Spleen (tissue), 11 donors: ENCODE measurements at regions not wholly inside any gene's neighbourhood (a gene's known extent, or its start where the extent isn't known, plus 50 kb on each side); places are given as distances from the start of the nearest gene placed in this dataset.
A peak's percentile ranks its signal among the peaks of the same experiment; 100 is the strongest.

Source experiments
- DNase-seq: peaks from one replicate; pipeline ENCODE4 v3.0.0-alpha.2; 2020
- H3K27ac ChIP-seq, 8 donors: fragments of 200-600 bp; sonication (generic) in 7 of 8; 1 replicate in 4 of 8; 2 replicates in 4 of 8; pipeline versions ENCODE4 v1.5.0 to v1.8.0; 2016 to 2021; ENCODE audit warnings: inconsistent platforms in 4 of 8, mild to moderate bottlenecking in 4 of 8, moderate library complexity in 1 of 8
- H3K27me3 ChIP-seq, 7 donors: fragments of 200-600 bp; sonication (generic) in 6 of 7; replicated peaks in 1 of 7; 1 replicate in 4 of 7; 2 replicates in 3 of 7; pipeline versions ENCODE4 v1.5.0 to v1.8.0; 2016 to 2021; ENCODE audit warnings: inconsistent platforms in 3 of 7, mild to moderate bottlenecking in 1 of 7
- H3K36me3 ChIP-seq, 6 donors: fragments of 200-600 bp; sonication (generic) in 5 of 6; 1 replicate in 4 of 6; 2 replicates in 2 of 6; pipeline versions ENCODE4 v1.5.0 to v1.8.0; 2016 to 2021; ENCODE audit warnings: inconsistent platforms in 2 of 6
- H3K4me1 ChIP-seq, 6 donors: fragments of 200-600 bp; sonication (generic) in 5 of 6; 1 replicate in 3 of 6; 2 replicates in 3 of 6; pipeline versions ENCODE4 v1.5.0 to v1.8.0; 2016 to 2021; ENCODE audit warnings: inconsistent platforms in 3 of 6
- H3K4me3 ChIP-seq, 8 donors: fragments of 200-600 bp; sonication (generic) in 7 of 8; 1 replicate in 4 of 8; 2 replicates in 4 of 8; pipeline versions ENCODE4 v1.5.0 to v1.8.0; 2016 to 2021; ENCODE audit warnings: inconsistent platforms in 4 of 8, mild to moderate bottlenecking in 4 of 8, moderate library complexity in 2 of 8
- H3K9me3 ChIP-seq, 8 donors: fragments of 200-600 bp; sonication (generic) in 7 of 8; 1 replicate in 4 of 8; 2 replicates in 4 of 8; pipeline versions ENCODE4 v1.5.0 to v1.8.0; 2016 to 2021; ENCODE audit warnings: inconsistent platforms in 4 of 8
- POLR2A ChIP-seq, 3 donors: fragments of 450-650 bp; IDR thresholded peaks; one replicate each; pipeline ENCODE4 v1.5.1; 2017; ENCODE audit warnings: antibody characterized with exemption in 3 of 3, mild to moderate bottlenecking in 1 of 3
- POLR2AphosphoS5 ChIP-seq, 3 donors: sonication (generic); formaldehyde crosslinking; IDR thresholded peaks; one replicate each; pipeline ENCODE4 v1.5.1; 2017; ENCODE audit warnings: antibody characterized with exemption in 3 of 3
- WGBS, 5 donors: extraction: QIAGEN DNeasy Blood & Tissue Kit in 3 of 5; methylation state at CpG; one replicate each; pipeline versions ENCODE4 v1.1.5 to v1.1.7; 2013 to 2018; 5-methylcytosine and 5-hydroxymethylcytosine counted together
- intact Hi-C: fragments of 100-400 bp; cut with DNase I; formaldehyde crosslinking; loops from one replicate; pipeline ENCODE4 v1.15.0; 2023; ENCODE audit warnings: low total_unique reads
- TF ChIP-seq, protein P1 (sequence below), 11 experiments: fragments of 200-600 bp in 7 of 11; fragments of 450-650 bp in 4 of 11; sonication (generic) in 4 of 11; IDR thresholded peaks in 8 of 11; conservative IDR thresholded peaks in 3 of 11; 1 replicate in 7 of 11; 2 replicates in 4 of 11; pipeline versions ENCODE4 v1.4.0 to v1.8.0; 2016 to 2021; ENCODE audit warnings: antibody characterized with exemption in 11 of 11, inconsistent platforms in 4 of 11, mild to moderate bottlenecking in 1 of 11
- donor health status: healthy with polysubstance abuse.
- donor health status: DM: no; HTN: no; CAD: no; lungs with moderate emphysema.
- donor health status: DM: no; HTN: no; CAD: no.
- donor health status: Bipolar disorder and iron deficiency.
- donor health status: healthy.
- donor health status: DM: no; HTN: no; CAD: no.
- donor health status: DM: yes; HTN: yes; CAD: no.

DNA sequence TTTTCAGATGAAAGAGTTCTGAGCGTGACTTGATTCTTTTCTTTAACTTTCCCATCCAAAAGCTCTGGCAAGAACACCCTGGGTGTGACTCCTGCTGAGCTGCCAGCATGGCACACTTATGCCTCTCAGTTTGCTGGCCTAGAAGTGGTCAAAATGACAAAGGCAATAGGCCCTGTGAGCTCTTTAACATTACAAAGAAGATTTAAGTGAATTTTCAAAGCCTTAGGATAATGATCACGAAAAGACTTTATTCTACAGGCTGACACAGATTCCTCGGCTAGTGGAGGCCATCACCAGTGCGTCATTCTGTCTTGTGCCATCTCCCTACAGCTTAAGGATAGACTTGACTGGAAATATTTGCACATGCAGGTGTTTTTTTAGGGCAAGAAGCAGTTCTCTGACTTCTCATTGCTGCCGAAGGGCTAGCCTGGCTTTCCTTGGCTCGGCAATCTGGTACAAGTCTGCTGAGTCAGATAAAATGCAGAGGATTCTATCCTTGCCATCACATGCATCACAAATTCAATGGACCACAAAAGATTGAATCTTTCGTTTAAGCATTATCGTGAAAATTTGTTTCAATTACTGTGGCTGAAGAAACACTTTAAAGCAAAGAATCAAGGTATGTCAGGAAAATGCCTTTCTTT is 311.5 kb downstream of the COX7C start:
- 65 to 79% (median 74%) methylated on average over 8 of the region's 8 CpGs for WGBS, 5 donors
- intact Hi-C loops: no loop called here

DNA sequence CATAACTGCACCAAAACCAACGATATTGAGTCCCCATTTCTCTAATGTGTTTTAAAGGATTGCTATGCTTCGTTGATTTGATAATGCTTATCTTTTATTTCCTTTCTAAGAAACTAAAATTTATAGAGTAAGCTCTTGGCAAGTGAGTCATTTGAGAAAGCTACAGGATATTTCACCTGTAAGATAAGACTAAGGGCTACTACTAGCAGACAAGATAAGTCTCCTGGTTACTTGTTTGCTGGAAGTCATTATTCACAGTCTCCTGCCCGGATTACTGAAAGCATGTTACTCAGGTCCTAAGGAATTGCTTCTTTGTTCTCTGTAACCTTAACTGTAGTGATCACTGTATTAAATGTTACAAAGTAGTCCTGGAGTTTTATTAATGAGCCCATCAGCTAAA is 315.9 kb upstream of the RASA1 start:
- DNase-seq: no peak
- intact Hi-C loops: no loop called here
- Histone ChIP-seq H3K27ac (no peak overlapping the region), H3K4me3 (no peak overlapping the region), H3K4me1 (no peaks in the 10 kb centered on the region), H3K9me3 (no peaks in the 10 kb centered on the region), H3K27me3 (peaks cover 0 to 9% (median 0%) of the 10 kb centered on the region in 7 donors), H3K36me3 (no peaks in the 10 kb centered on the region)
- 70 to 83% (median 79%) methylated on average over 3 of the region's 3 CpGs for WGBS, 5 donors
- TF ChIP-seq, protein P1, sequence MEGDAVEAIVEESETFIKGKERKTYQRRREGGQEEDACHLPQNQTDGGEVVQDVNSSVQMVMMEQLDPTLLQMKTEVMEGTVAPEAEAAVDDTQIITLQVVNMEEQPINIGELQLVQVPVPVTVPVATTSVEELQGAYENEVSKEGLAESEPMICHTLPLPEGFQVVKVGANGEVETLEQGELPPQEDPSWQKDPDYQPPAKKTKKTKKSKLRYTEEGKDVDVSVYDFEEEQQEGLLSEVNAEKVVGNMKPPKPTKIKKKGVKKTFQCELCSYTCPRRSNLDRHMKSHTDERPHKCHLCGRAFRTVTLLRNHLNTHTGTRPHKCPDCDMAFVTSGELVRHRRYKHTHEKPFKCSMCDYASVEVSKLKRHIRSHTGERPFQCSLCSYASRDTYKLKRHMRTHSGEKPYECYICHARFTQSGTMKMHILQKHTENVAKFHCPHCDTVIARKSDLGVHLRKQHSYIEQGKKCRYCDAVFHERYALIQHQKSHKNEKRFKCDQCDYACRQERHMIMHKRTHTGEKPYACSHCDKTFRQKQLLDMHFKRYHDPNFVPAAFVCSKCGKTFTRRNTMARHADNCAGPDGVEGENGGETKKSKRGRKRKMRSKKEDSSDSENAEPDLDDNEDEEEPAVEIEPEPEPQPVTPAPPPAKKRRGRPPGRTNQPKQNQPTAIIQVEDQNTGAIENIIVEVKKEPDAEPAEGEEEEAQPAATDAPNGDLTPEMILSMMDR (IDR thresholded peaks at IDR 0.05 in 8 of 11, conservative IDR thresholded peaks at IDR 0.05 in 3 of 11): no peak

More for the DNA sequence above, 311.5 kb downstream of the COX7C start:
- peaks cover 0 to 12% (median 0%) of the 10 kb centered on the region in 7 donors for H3K27me3 ChIP-seq
- no peak overlapping the region for H3K27ac ChIP-seq
- no peaks in the 10 kb centered on the region for H3K4me1 ChIP-seq
- H3K36me3 ChIP-seq: no peaks in the 10 kb centered on the region
- no peak overlapping the region for H3K4me3 ChIP-seq
- TF ChIP-seq POLR2AphosphoS5 (IDR thresholded peaks at IDR 0.05): no peak
- TF ChIP-seq, protein P1 (IDR thresholded peaks at IDR 0.05 in 8 of 11, conservative IDR thresholded peaks at IDR 0.05 in 3 of 11): no peak
- no peak for TF ChIP-seq POLR2A (IDR thresholded peaks at IDR 0.05)
- no peaks in the 10 kb centered on the region for H3K9me3 ChIP-seq
- DNase-seq: no peak

DNA sequence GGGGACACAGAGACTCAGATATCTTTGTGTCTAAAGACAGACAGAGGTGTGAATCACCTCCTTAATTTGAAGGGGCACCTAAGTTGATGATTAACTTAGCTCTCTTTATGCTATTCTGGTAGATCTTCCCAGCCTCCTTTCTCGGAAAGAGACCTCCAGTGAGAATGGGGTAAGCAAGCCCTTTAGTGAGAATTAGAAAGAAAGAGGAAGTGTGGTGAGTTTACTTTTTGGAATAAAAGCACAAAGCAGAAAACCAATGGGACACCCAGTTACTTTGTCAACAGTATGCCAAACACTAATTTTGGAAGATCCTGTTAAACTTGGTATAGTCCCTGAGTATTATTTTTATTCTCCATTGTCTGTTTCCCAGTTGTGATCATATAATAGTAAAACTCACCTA is 302.8 kb upstream of the RASA1 start:
- intact Hi-C loops: no loop called here
- DNase-seq: no peak
- Histone ChIP-seq H3K4me1 (peaks cover 0 to 7% (median 0%) of the 10 kb centered on the region in 6 donors), H3K9me3 (no peaks in the 10 kb centered on the region), H3K4me3 (no peak overlapping the region), H3K27me3 (no peaks in the 10 kb centered on the region), H3K36me3 (no peaks in the 10 kb centered on the region), H3K27ac (no peak overlapping the region)
- WGBS, 5 donors: 72 to 94% (median 84%) methylated on average over 1 of the region's 1 CpG
- no peak for TF ChIP-seq POLR2AphosphoS5 (IDR thresholded peaks at IDR 0.05)
- TF ChIP-seq, protein P1 (IDR thresholded peaks at IDR 0.05 in 8 of 11, conservative IDR thresholded peaks at IDR 0.05 in 3 of 11): no peak
- TF ChIP-seq POLR2A (IDR thresholded peaks at IDR 0.05): no peak

- DNase-seq: no peak
- WGBS, 5 donors: 9 to 17% (median 14%) methylated on average over 4 of the region's 4 CpGs
- Histone ChIP-seq H3K9me3 (no peaks in the 10 kb centered on the region), H3K36me3 (no peaks in the 10 kb centered on the region), H3K4me3 (no peak overlapping the region), H3K4me1 (peaks cover 0 to 24% (median 3%) of the 10 kb centered on the region in 6 donors), H3K27me3 (no peaks in the 10 kb centered on the region), H3K27ac (no peak overlapping the region)
- TF ChIP-seq POLR2AphosphoS5 (IDR thresholded peaks at IDR 0.05): no peak
- TF ChIP-seq, protein P1 (IDR thresholded peaks at IDR 0.05 in 8 of 11, conservative IDR thresholded peaks at IDR 0.05 in 3 of 11): peak in 7 of 11 experiments; percentile 20 to 38 (median 30)
- intact Hi-C loops: no loop called here
Observed at GRCh38 chr5:86968301-86968753, 299.4 kb upstream of the RASA1 start.
